SK-N-DZ (cell line): ENCODE measurements at regions not wholly inside any gene's neighbourhood (a gene's known extent, or its start where the extent isn't known, plus 50 kb on each side); places are given as distances from the start of the nearest gene placed in this dataset.

ENCODE experiments used
- DNase-seq: peaks from one replicate; pipeline ENCODE4 v3.0.0-alpha.2; 2015; ENCODE audit warnings: low spot score

GRCh38 chr10:43912469-43912868 lies 263.8 kb upstream of the ZNF32 start:
- no peak for DNase-seq

GRCh38 chr10:43906490-43906889 lies 257.8 kb upstream of the ZNF32 start:
- no peak for DNase-seq

- DNase-seq, result no peak
Observed at GRCh38 chr10:43905512-43906236, 257.0 kb upstream of the ZNF32 start.

- peak; percentile 29 for DNase-seq
Observed at GRCh38 chr10:43904844-43905243, 256.2 kb upstream of the ZNF32 start.

- no peak for DNase-seq
Observed at GRCh38 chr10:43904301-43904700, 255.6 kb upstream of the ZNF32 start.

GRCh38 chr10:43903451-43903850 lies 254.8 kb upstream of the ZNF32 start:
- DNase-seq, result no peak

GRCh38 chr10:43902842-43903241 lies 254.2 kb upstream of the ZNF32 start:
- no peak for DNase-seq

- DNase-seq, result no peak
Observed at GRCh38 chr10:43901744-43902504, 253.2 kb upstream of the ZNF32 start.

GRCh38 chr10:43901302-43901701 lies 252.6 kb upstream of the ZNF32 start:
- DNase-seq, result no peak

- DNase-seq, result no peak
Observed at GRCh38 chr10:43900571-43900970, 251.9 kb upstream of the ZNF32 start.

GRCh38 chr10:43899224-43899959 lies 250.7 kb upstream of the ZNF32 start:
- no peak for DNase-seq

GRCh38 chr10:43898592-43898991 lies 249.9 kb upstream of the ZNF32 start:
- no peak for DNase-seq

- DNase-seq, result no peak
Observed at GRCh38 chr10:43897765-43898419, 249.2 kb upstream of the ZNF32 start.

GRCh38 chr10:43892062-43892770 lies 243.5 kb upstream of the ZNF32 start:
- no peak for DNase-seq

- DNase-seq, result no peak
Observed at GRCh38 chr10:43891241-43891640, 242.6 kb upstream of the ZNF32 start.

GRCh38 chr10:43890124-43890523 lies 241.4 kb upstream of the ZNF32 start:
- DNase-seq, result no peak

GRCh38 chr10:43888586-43888985 lies 239.9 kb upstream of the ZNF32 start:
- DNase-seq, result no peak

GRCh38 chr10:43885842-43886241 lies 237.2 kb upstream of the ZNF32 start:
- no peak for DNase-seq

GRCh38 chr10:43885252-43885651 lies 236.6 kb upstream of the ZNF32 start:
- no peak for DNase-seq

- DNase-seq, result peak; percentile 86
Observed at GRCh38 chr10:43884501-43885105, 235.9 kb upstream of the ZNF32 start.

- DNase-seq, result no peak
Observed at GRCh38 chr10:43882711-43883110, 234.0 kb upstream of the ZNF32 start.
